Kidney (tissue), 13 donors: ENCODE measurements at regions not wholly inside any gene's neighbourhood (a gene's known extent, or its start where the extent isn't known, plus 50 kb on each side); places are given as distances from the start of the nearest gene placed in this dataset.
A peak's percentile ranks its signal among the peaks of the same experiment; 100 is the strongest.

ENCODE experiments used
- DNase-seq, 5 donors: peaks; one replicate each; pipeline ENCODE4 v3.0.0-alpha.2; 2013 to 2020
- FAIRE-seq: peaks from 2 replicates; lab custom pipeline; 2012; peaks lifted over from hg19 to GRCh38; lab: Jason Lieb, UNC
- H3K27ac ChIP-seq, 2 donors: one replicate each; pipeline ENCODE4 v1.7.0; 2013; ENCODE audit warnings: low read depth in 2 of 2, low read length in 2 of 2, inconsistent platforms in 1 of 2
- H3K27me3 ChIP-seq: one replicate; pipeline ENCODE4 v1.7.1; 2013; ENCODE audit warnings: low read length, inconsistent platforms; ENCODE audit not compliant: control insufficient read depth, insufficient read depth
- H3K36me3 ChIP-seq, 3 donors: one replicate each; pipeline versions ENCODE4 v1.7.0 to v1.7.1; 2013; ENCODE audit warnings: low read length in 3 of 3, control low read depth in 1 of 3, inconsistent platforms in 1 of 3; ENCODE audit not compliant: insufficient read depth in 3 of 3, control insufficient read depth in 2 of 3
- H3K4me1 ChIP-seq, 3 donors: one replicate each; pipeline versions ENCODE4 v1.7.0 to v1.7.1; 2013; ENCODE audit warnings: low read length in 3 of 3, inconsistent platforms in 1 of 3, low read depth in 1 of 3; ENCODE audit not compliant: control insufficient read depth in 2 of 3, insufficient read depth in 2 of 3
- H3K4me3 ChIP-seq, 3 donors: one replicate each; pipeline versions ENCODE4 v1.7.0 to v1.8.1; 2013; ENCODE audit warnings: low read length in 3 of 3, control low read depth in 1 of 3, inconsistent platforms in 1 of 3
- H3K9ac ChIP-seq, 3 donors: one replicate each; pipeline versions ENCODE4 v1.7.0 to v1.7.1; 2013; ENCODE audit warnings: low read length in 3 of 3, control low read depth in 1 of 3, inconsistent platforms in 1 of 3
- H3K9me3 ChIP-seq, 3 donors: one replicate each; pipeline versions ENCODE4 v1.7.0 to v1.7.1; 2013; ENCODE audit warnings: low read length in 3 of 3, control low read depth in 1 of 3, inconsistent platforms in 1 of 3; ENCODE audit not compliant: control insufficient read depth in 2 of 3, insufficient read depth in 1 of 3
- CTCF ChIP-seq: IDR thresholded peaks from 3 replicates; pipeline ENCODE4 v1.5.1; 2012; ENCODE audit warnings: mild to moderate bottlenecking, moderate library complexity, borderline replicate concordance; ENCODE audit not compliant: insufficient read depth; ENCODE audit errors: extremely low read depth
- intact Hi-C: fragments of 100-400 bp; cut with DNase I; formaldehyde crosslinking; loops from one replicate; pipeline ENCODE4 v1.11.1; 2022
- donor health status: control.
- donor health status: control.
- donor health status: control.
- donor health status: control.
- donor health status: control.
- donor health status: DM: yes; HTN: yes; CAD: no.
- donor health status: Normal renal cell carcinoma (clear cell type).

- no peaks in the 10 kb centered on the region for H3K36me3 ChIP-seq
- H3K27me3 ChIP-seq = no peaks in the 10 kb centered on the region
- H3K4me1 ChIP-seq = no peaks in the 10 kb centered on the region
- FAIRE-seq (no peak), DNase-seq (no peak)
- TF ChIP-seq CTCF = no peak
- H3K9ac ChIP-seq = no peak overlapping the region
- no peak overlapping the region for H3K27ac ChIP-seq
- H3K9me3 ChIP-seq = no peaks in the 10 kb centered on the region
- intact Hi-C loops = no loop called here
- H3K4me3 ChIP-seq = no peak overlapping the region
These were observed 180.7 kb downstream of the ZNF326 start for GRCh38 chr1:90175490-90176167.

- DNase-seq = peak in 2 of 5 donors; percentile 29 to 53
- Histone ChIP-seq H3K9me3 (no peaks in the 10 kb centered on the region), H3K4me3 (no peak overlapping the region), H3K27me3 (no peaks in the 10 kb centered on the region), H3K27ac (no peak overlapping the region), H3K4me1 (no peaks in the 10 kb centered on the region), H3K9ac (no peak overlapping the region), H3K36me3 (no peaks in the 10 kb centered on the region)
- intact Hi-C loops = no loop called here
- FAIRE-seq = no peak
- TF ChIP-seq CTCF = no peak
These were observed 179.3 kb downstream of the ZNF326 start for GRCh38 chr1:90174246-90174645.

- Histone ChIP-seq H3K9ac (no peak overlapping the region), H3K27ac (no peak overlapping the region), H3K27me3 (no peaks in the 10 kb centered on the region), H3K4me1 (no peaks in the 10 kb centered on the region), H3K36me3 (no peaks in the 10 kb centered on the region), H3K4me3 (no peak overlapping the region), H3K9me3 (no peaks in the 10 kb centered on the region)
- FAIRE-seq (no peak), DNase-seq (no peak)
- intact Hi-C loops = no loop called here
- no peak for TF ChIP-seq CTCF
These were observed 167.3 kb downstream of the ZNF326 start for GRCh38 chr1:90162216-90162615.

GRCh38 chr1:90161625-90162024 is 166.7 kb downstream of the ZNF326 start:
- DNase-seq (no peak), FAIRE-seq (no peak)
- no peak for TF ChIP-seq CTCF
- intact Hi-C loops = no loop called here
- Histone ChIP-seq H3K9ac (no peak overlapping the region), H3K9me3 (no peaks in the 10 kb centered on the region), H3K27me3 (no peaks in the 10 kb centered on the region), H3K4me1 (no peaks in the 10 kb centered on the region), H3K4me3 (no peak overlapping the region), H3K36me3 (no peaks in the 10 kb centered on the region), H3K27ac (no peak overlapping the region)
